ENCODE measurements at regions not wholly inside any gene's neighbourhood (a gene's known extent, or its start where the extent isn't known, plus 50 kb on each side); places are given as distances from the start of the nearest gene placed in this dataset.

- no peak for TF ChIP-seq POLR2AphosphoS5 (IDR thresholded peaks at IDR 0.05; ENCODE audit: borderline replicate concordance, low read depth, low read length)
- no peak for TF ChIP-seq EZH2 (IDR thresholded peaks at IDR 0.05)
Measured at GRCh38 chr7:131721660-131722059, 165.2 kb upstream of the PODXL start.
